GM12873 (cell line): ENCODE measurements at regions not wholly inside any gene's neighbourhood (a gene's known extent, or its start where the extent isn't known, plus 50 kb on each side); places are given as distances from the start of the nearest gene placed in this dataset.

Source experiments
- TF ChIP-seq, protein P1 (sequence below): IDR thresholded peaks from 2 replicates; pipeline ENCODE4 v1.5.1; 2012; ENCODE audit warnings: low read depth, mild to moderate bottlenecking, moderate library complexity, low read length, control low read depth; ENCODE audit not compliant: insufficient read depth; ENCODE audit errors: missing control alignments

DNA sequence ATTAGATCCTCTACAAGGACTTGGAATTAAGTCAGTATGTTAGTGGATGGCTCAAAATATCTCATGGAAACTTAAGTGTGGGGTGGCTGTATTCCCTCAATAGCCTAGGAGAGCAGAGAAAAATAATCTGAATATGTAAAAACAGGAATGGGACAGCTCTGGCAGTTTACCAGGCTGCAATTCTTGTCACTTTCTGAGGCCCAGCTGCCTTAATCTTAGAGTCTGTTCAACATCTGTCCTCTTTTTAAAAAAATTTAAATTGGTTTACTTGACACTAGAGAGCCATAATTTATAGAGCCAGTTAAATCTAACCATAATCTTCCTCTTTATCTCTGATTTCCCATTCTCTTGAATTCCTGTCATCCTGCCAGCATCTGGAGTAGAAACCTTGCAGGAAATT lies 109.2 kb upstream of the CXCL13 start:
- TF ChIP-seq, protein P1, sequence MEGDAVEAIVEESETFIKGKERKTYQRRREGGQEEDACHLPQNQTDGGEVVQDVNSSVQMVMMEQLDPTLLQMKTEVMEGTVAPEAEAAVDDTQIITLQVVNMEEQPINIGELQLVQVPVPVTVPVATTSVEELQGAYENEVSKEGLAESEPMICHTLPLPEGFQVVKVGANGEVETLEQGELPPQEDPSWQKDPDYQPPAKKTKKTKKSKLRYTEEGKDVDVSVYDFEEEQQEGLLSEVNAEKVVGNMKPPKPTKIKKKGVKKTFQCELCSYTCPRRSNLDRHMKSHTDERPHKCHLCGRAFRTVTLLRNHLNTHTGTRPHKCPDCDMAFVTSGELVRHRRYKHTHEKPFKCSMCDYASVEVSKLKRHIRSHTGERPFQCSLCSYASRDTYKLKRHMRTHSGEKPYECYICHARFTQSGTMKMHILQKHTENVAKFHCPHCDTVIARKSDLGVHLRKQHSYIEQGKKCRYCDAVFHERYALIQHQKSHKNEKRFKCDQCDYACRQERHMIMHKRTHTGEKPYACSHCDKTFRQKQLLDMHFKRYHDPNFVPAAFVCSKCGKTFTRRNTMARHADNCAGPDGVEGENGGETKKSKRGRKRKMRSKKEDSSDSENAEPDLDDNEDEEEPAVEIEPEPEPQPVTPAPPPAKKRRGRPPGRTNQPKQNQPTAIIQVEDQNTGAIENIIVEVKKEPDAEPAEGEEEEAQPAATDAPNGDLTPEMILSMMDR = no peak

DNA sequence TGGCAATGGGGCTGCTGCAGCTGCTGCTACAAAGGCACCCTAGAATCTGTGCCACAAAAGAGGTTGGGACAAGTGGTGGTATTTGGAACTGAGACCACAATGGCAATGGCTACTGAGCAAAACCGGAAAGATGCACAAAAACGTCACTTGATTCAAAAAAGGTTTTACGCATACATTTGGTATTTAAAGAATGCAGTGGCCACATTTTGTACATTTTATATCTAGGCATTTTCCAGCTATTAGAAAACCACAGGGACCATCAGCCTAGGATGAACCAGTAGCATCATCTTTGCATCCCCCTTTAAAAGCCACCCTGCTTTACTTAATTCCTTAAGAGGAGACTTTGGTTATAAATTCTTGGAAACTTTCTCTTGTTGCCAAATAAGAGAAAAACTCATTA lies 104.8 kb upstream of the CXCL13 start:
- TF ChIP-seq, protein P1 = no peak

DNA sequence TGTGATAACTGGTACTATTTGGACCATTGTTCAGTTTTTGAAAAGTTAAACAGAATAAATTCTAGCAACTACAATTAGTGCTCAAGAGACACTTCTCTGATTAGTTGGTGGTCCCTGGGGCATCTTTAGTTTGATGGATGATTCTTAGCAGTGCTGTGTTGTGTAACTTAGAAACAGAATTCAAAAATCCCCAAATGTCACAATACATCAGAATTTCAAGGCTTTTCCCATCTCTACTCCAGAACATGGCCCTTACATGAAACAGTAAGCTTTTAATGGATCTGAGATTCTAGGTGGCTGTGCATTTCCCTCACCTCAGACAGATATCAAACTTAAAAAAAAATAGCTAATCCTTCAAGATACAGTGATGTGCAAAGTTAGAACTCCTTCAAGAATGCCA lies 104.4 kb upstream of the CXCL13 start:
- TF ChIP-seq, protein P1 = no peak

DNA sequence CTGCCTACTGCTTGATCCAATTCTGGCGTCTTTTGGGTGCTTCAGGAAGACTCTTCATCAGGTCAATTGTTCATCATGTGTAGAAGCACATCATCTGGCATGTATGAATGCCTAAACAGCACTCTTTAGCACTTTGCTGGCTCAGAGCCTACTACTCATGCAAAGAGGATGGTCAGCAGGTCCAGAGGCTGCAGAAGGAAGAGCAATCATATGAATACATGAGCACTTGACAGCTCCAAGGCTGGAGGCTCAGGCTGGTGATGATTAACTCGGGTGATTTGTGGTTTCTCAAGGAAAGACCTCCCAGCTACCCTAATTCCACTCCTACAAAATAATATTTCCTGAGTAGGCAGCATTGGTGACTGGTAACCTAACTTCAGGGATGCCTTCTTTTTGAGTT lies 103.8 kb upstream of the CXCL13 start:
- TF ChIP-seq, protein P1 = no peak

DNA sequence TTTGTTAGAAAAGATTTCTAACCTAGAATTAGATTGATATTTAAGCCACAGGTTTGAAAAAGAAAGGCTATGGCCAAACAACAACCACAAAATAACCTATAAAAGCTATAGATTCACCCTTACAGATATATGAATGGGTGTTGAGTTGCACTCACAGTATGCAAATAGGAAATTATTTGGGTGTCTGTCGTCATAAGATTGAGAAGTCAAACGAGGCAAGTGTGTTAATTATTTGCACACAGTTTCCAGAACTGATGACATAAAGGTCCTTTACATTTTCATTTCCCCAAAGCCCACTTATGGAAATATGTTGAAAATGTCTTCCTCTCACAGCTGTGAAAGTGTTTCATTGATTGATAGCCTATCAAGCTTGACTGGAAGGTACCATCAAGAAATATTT lies 101.2 kb upstream of the CXCL13 start:
- TF ChIP-seq, protein P1 = no peak

DNA sequence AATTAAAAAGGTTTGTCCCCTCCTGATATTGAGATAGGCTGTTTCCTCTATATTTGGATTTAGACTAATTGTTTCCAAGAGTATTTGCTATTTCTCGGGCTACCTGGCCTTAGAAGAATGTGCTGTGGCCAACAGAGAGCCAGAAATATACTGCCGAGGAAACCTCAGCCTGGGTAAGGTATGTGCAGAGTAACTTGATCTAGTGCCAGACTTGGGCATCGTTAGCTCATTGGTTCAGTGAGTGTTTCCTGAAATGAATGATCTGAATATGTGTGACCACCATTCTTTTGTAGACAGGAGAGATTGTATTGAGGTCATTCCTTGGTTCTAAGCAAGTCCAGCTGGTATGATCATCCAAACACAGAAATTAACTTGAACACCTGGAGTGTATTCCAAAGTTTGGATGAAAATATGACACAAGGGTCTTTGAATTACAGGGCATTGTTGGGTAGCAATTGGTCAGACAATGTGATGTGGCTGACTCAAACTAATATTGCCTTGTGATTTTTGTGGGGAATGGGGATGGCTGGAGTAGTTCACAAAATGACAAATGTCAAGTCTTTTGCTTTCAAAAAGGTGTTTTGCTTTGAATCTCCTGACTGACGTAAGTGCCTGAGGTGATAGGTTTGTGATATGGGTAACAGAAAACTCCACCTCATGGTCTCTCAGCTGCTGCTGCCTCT lies 100.2 kb upstream of the CXCL13 start:
- TF ChIP-seq, protein P1 = no peak

DNA sequence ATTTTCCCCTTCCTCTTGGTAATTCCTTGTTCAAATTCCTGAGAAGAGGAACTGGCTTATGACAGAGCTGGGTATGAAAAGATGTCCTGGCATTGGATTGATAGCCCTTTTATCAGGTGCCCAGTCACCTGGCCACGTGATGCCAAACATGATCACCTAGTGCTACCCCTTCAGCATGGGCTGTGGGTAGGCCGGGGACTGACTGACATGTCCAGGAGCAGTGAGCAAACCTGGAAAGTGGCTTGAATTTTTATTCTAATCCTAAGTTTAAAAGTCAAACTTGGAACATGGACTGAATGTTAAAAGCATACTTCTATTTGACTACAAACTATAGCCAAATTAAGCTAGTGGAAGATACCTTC lies 99.7 kb upstream of the CXCL13 start:
- TF ChIP-seq, protein P1 = no peak
